ENCODE measurements at regions not wholly inside any gene's neighbourhood (a gene's known extent, or its start where the extent isn't known, plus 50 kb on each side); places are given as distances from the start of the nearest gene placed in this dataset.

GRCh38 chr1:96178053-96178452 is 543.5 kb upstream of the PTBP2 start:
- H3K36me3 ChIP-seq (ENCODE audit: control insufficient read depth in 2 of 2, extremely low read depth in 1 of 2, insufficient read depth in 2 of 2, low read length in 2 of 2), result no peaks in the 10 kb centered on the region
- no peak overlapping the region for H2AFZ ChIP-seq (ENCODE audit: low read depth, low read length)
- H3K9me3 ChIP-seq (replicated peaks; ENCODE audit: control insufficient read depth, insufficient read depth, low read length), result no peaks in the 10 kb centered on the region
- intact Hi-C loops (cut with micrococcal nuclease), result no loop called here
- no peaks in the 10 kb centered on the region for H3K79me2 ChIP-seq (ENCODE audit: control insufficient read depth, insufficient read depth, low read length)
- no peaks in the 10 kb centered on the region for H3K9me1 ChIP-seq (replicated peaks; ENCODE audit: control insufficient read depth, extremely low read depth, insufficient read depth, low read length)
- no peaks in the 10 kb centered on the region for H3K27me3 ChIP-seq (ENCODE audit: control insufficient read depth in 2 of 2, insufficient read depth in 2 of 2, low read length in 2 of 2)
- BruUV-seq (replicated peaks), result no TSS peak
- POLR2A ChIA-PET, result no interaction called here
- CTCF ChIA-PET, result no interaction called here
- H3K4me2 ChIP-seq (ENCODE audit: insufficient read depth, low read length), result no peak overlapping the region
- H3K4me3 ChIP-seq (replicated peaks in 1 of 3; ENCODE audit: insufficient read depth in 1 of 3, low read depth in 1 of 3, low read length in 3 of 3), result no peak overlapping the region
- no peak for FAIRE-seq
- no peak overlapping the region for H3K27ac ChIP-seq (ENCODE audit: insufficient read depth, low read depth, low read length)
- no peak for TF ChIP-seq POLR2A (IDR thresholded peaks at IDR 0.05; ENCODE audit: low read depth, low read length)
- TF ChIP-seq FOS (IDR thresholded peaks at IDR 0.05; ENCODE audit: borderline replicate concordance, insufficient read depth, low read length), result no peak
- no peak for TF ChIP-seq GATA2 (IDR thresholded peaks at IDR 0.05; ENCODE audit: insufficient read depth, insufficient read length, low read depth, low read length)
- TF ChIP-seq POLR2AphosphoS5 (IDR thresholded peaks at IDR 0.05; ENCODE audit: insufficient read depth, low read depth, low read length), result no peak
- TF ChIP-seq CTCF (IDR thresholded peaks at IDR 0.05; ENCODE audit: extremely low read depth in 1 of 2, insufficient read depth in 1 of 2, low read depth in 1 of 2, low read length in 2 of 2), result no peak
- no peak for TF ChIP-seq JUN (IDR thresholded peaks at IDR 0.05; ENCODE audit: borderline replicate concordance, insufficient read depth, insufficient read length, low read depth)
- TF ChIP-seq EZH2 (IDR thresholded peaks at IDR 0.05; ENCODE audit: borderline replicate concordance, low read depth, low read length, severe bottlenecking), result no peak
- dilution Hi-C loops (cut with MboI; ENCODE audit: extremely low pct_ligation_motif_present, low sequenced_read_pairs), result no loop called here
- DNase-seq (ENCODE audit: low read depth, low spot score), result no peak
- H3K4me1 ChIP-seq (ENCODE audit: control insufficient read depth, extremely low read depth, insufficient read depth, low read length), result no peaks in the 10 kb centered on the region
- no peaks in the 10 kb centered on the region for H4K20me1 ChIP-seq (replicated peaks; ENCODE audit: control insufficient read depth, extremely low read depth, insufficient read depth, low read length)
- no peak overlapping the region for H3K9ac ChIP-seq (replicated peaks; ENCODE audit: extremely low read depth, insufficient read depth, low read length)

Measured in endothelial cell of umbilical vein (primary cell).